Nephron progenitor cell (in vitro differentiated cells): ENCODE measurements at regions not wholly inside any gene's neighbourhood (a gene's known extent, or its start where the extent isn't known, plus 50 kb on each side); places are given as distances from the start of the nearest gene placed in this dataset.

Source experiments
- DNase-seq: peaks from one replicate; pipeline ENCODE4 v3.0.0; 2021
- H3K27ac Mint-ChIP-seq: 2 replicates; pipeline ENCODE4 v1.8.0; 2021; ENCODE audit warnings: mild to moderate bottlenecking, moderate library complexity, mixed read lengths
- H3K27me3 Mint-ChIP-seq: 2 replicates; pipeline ENCODE4 v1.8.0; 2021; ENCODE audit warnings: mild to moderate bottlenecking, low read depth, mixed read lengths; ENCODE audit not compliant: poor library complexity
- H3K36me3 Mint-ChIP-seq: 2 replicates; pipeline ENCODE4 v1.8.0; 2021; ENCODE audit warnings: low read depth, mixed read lengths
- H3K4me1 Mint-ChIP-seq: 2 replicates; pipeline ENCODE4 v1.8.0; 2021; ENCODE audit warnings: mixed read lengths
- H3K4me3 Mint-ChIP-seq: 2 replicates; pipeline ENCODE4 v1.8.0; 2021; ENCODE audit warnings: mild to moderate bottlenecking, moderate library complexity, mixed read lengths
- H3K9me3 Mint-ChIP-seq: 2 replicates; pipeline ENCODE4 v1.8.0; 2021; ENCODE audit warnings: mild to moderate bottlenecking, moderate library complexity, mixed read lengths
- TF ChIP-seq, protein P1 (sequence below): fragments of 200-600 bp; sonication (generic); IDR thresholded peaks from 2 replicates; pipeline ENCODE4 v1.5.0; 2021; ENCODE audit warnings: antibody characterized with exemption

DNA sequence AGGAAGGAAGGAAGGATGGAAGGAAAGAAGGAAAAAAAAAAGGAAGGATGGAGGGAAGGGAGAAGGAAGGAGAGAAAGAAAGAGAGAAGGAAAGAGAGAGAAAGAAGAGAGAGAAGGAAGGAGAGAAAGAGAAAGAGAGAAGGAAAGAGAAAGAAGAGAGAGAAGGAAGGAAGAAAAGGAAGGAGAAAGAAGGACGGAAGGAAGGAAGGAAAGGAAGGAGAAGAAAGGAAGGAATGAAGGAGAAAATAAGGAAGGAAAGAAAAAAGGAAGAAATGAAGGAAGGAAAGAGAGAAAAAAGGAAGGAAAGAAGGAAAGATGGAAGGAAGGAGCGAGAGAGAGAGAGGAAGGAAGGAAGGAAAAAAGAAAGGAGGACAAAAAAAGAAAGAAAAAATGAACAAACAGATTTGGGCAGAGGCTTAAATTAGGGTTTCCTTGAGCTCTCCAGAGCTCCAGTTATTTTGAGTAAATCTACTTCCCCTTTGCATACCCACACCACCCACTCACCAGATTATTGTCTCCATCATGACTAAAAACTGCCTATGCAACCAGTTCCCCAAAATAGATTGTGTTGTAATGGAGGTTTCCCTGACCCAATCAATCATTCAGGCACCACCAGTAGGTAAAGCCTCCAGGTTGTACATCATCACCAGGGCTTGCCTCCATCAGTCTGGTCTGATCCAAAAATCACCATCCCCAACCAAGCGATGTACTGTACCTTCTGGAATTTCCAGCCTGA lies 1722.9 kb upstream of the PCDH10 start:
- TF ChIP-seq, protein P1, sequence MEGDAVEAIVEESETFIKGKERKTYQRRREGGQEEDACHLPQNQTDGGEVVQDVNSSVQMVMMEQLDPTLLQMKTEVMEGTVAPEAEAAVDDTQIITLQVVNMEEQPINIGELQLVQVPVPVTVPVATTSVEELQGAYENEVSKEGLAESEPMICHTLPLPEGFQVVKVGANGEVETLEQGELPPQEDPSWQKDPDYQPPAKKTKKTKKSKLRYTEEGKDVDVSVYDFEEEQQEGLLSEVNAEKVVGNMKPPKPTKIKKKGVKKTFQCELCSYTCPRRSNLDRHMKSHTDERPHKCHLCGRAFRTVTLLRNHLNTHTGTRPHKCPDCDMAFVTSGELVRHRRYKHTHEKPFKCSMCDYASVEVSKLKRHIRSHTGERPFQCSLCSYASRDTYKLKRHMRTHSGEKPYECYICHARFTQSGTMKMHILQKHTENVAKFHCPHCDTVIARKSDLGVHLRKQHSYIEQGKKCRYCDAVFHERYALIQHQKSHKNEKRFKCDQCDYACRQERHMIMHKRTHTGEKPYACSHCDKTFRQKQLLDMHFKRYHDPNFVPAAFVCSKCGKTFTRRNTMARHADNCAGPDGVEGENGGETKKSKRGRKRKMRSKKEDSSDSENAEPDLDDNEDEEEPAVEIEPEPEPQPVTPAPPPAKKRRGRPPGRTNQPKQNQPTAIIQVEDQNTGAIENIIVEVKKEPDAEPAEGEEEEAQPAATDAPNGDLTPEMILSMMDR: no peak
- H3K9me3 Mint-ChIP-seq: peaks cover 18% of the 10 kb centered on the region
- DNase-seq: no peak
- peaks cover 7% of the 10 kb centered on the region for H3K27me3 Mint-ChIP-seq
- H3K4me3 Mint-ChIP-seq: no peak overlapping the region
- no peaks in the 10 kb centered on the region for H3K36me3 Mint-ChIP-seq
- no peaks in the 10 kb centered on the region for H3K4me1 Mint-ChIP-seq
- no peak overlapping the region for H3K27ac Mint-ChIP-seq

DNA sequence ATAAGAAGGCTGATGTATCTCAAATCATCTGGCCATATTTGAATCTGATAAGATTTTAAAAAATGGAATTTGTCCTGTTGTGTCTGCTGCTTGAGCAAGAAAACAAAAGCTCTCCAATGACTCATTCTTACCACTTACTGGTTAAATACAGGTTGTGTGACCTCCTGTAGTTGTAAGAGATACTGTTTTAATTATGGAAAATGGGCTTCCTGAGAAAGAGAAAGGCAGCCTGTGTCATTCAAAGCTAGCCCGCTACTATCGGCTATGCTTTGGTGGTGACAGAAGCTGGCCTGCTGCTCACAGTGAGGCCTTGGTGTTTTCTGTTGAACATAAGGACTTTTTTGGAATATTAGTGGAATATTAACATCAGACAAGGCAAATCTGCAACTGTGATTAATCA lies 1722.1 kb upstream of the PCDH10 start:
- H3K4me1 Mint-ChIP-seq: no peaks in the 10 kb centered on the region
- no peaks in the 10 kb centered on the region for H3K36me3 Mint-ChIP-seq

GRCh38 chr4:131430302-131430701 lies 1718.8 kb upstream of the PCDH10 start:
- no peak for DNase-seq
- Mint-ChIP-seq H3K27me3 (peaks cover 2% of the 10 kb centered on the region), H3K4me3 (no peak overlapping the region), H3K27ac (no peak overlapping the region), H3K9me3 (peaks cover 6% of the 10 kb centered on the region), H3K4me1 (no peaks in the 10 kb centered on the region), H3K36me3 (no peaks in the 10 kb centered on the region)
- TF ChIP-seq, protein P1: no peak

More for the DNA sequence above, 1722.1 kb upstream of the PCDH10 start:
- Mint-ChIP-seq H3K9me3 (peaks cover 9% of the 10 kb centered on the region), H3K27me3 (peaks cover 2% of the 10 kb centered on the region), H3K27ac (no peak overlapping the region), H3K4me3 (no peak overlapping the region)
- TF ChIP-seq, protein P1: no peak
- no peak for DNase-seq

- H3K4me1 Mint-ChIP-seq: no peaks in the 10 kb centered on the region
- TF ChIP-seq, protein P1: no peak
- H3K4me3 Mint-ChIP-seq: no peak overlapping the region
- no peaks in the 10 kb centered on the region for H3K27me3 Mint-ChIP-seq
- no peak for DNase-seq
- H3K36me3 Mint-ChIP-seq: no peaks in the 10 kb centered on the region
- peaks cover 13% of the 10 kb centered on the region for H3K9me3 Mint-ChIP-seq
- no peak overlapping the region for H3K27ac Mint-ChIP-seq
Observed at GRCh38 chr4:131441004-131441688, 1707.9 kb upstream of the PCDH10 start.

DNA sequence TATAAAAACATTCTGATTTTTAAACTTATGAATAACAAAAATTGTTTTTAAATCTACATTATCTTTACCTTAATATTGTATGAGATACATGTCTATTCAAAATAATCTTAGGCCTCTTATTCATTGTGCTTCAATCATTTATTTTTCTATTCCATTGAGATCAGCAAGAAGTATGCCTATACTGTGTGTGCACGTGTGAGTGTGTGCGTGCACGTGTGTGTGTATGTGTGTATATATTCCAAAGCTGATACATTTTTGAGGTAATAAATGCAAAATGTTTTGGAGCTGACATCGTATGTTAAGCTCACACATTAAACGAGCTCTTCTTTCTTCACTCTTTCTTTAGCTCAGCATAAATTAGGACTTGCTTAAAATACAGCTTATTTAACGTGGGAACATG lies 1701.2 kb upstream of the PCDH10 start:
- Mint-ChIP-seq H3K4me3 (no peak overlapping the region), H3K36me3 (no peaks in the 10 kb centered on the region)
- TF ChIP-seq, protein P1: no peak

More for the DNA sequence above, 1701.2 kb upstream of the PCDH10 start:
- no peaks in the 10 kb centered on the region for H3K27me3 Mint-ChIP-seq
- no peaks in the 10 kb centered on the region for H3K4me1 Mint-ChIP-seq
- H3K27ac Mint-ChIP-seq: no peak overlapping the region
- H3K9me3 Mint-ChIP-seq: no peaks in the 10 kb centered on the region
- no peak for DNase-seq
